K562 (cell line): ENCODE measurements at regions not wholly inside any gene's neighbourhood (a gene's known extent, or its start where the extent isn't known, plus 50 kb on each side); places are given as distances from the start of the nearest gene placed in this dataset.

Source experiments
- ATAC-seq: fragments of 200-7000 bp; cut with Tn5 transposase; 3 replicates; pipeline ENCODE4 v1.9.1; 2020; ENCODE audit warnings: moderate library complexity
- BruUV-seq: library from RNA; stranded (reverse); fragments of 400-500 nt; replicated peaks from 2 replicates; lab custom pipeline; 2021; lab: Mats Ljungman, UMichigan
- CTCF ChIA-PET: fragments of 300-600 bp; formaldehyde crosslinking; extraction: SDS; loops from one replicate; lab custom pipeline; 2021; ENCODE audit warnings: low intra/inter-chr PET ratio; lab: Yijun Ruan, JAX
- POLR2A ChIA-PET: fragments of 300-600, 350-650 bp; sonication (Branson Sonifier 250); formaldehyde crosslinking; extraction: SDS; loops from one replicate; lab custom pipeline; 2021; ENCODE audit warnings: antibody characterized with exemption, inconsistent platforms; lab: Yijun Ruan, JAX
- DNase-seq, 4 experiments: peaks; one replicate each; pipeline versions ENCODE4 v3.0.0 to v3.0.0-alpha.2; 2011 to 2018; ENCODE audit warnings: low spot score in 3 of 4, mixed read lengths in 3 of 4; ENCODE audit errors: extremely low read depth in 1 of 4
- FAIRE-seq: peaks from 2 replicates; lab custom pipeline; 2011; peaks lifted over from hg19 to GRCh38; lab: Jason Lieb, UNC
- H2AFZ ChIP-seq: 2 replicates; pipeline ENCODE4 v1.6.0; 2011; ENCODE audit warnings: low read depth, low read length, control low read depth, inconsistent platforms
- H3K27ac ChIP-seq: fragments of 200-600 bp; 3 replicates; pipeline ENCODE4 v1.8.0; 2011; ENCODE audit warnings: low read depth, mild to moderate bottlenecking, control low read depth, inconsistent platforms, low read length, moderate library complexity, mixed read lengths; ENCODE audit errors: extremely low read depth
- H3K27me3 ChIP-seq, 2 experiments: fragments of 300-600 bp in 1 of 2; 2 replicates in 1 of 2; 3 replicates in 1 of 2; pipeline versions ENCODE4 v1.6.0 to v1.8.0; 2011; ENCODE audit warnings: inconsistent platforms in 2 of 2, low read length in 2 of 2, mild to moderate bottlenecking in 1 of 2, mixed read lengths in 1 of 2, moderate library complexity in 1 of 2; ENCODE audit not compliant: control insufficient read depth in 2 of 2, insufficient read depth in 2 of 2
- H3K36me3 ChIP-seq: fragments of 300-600 bp; 3 replicates; pipeline ENCODE4 v1.8.0; 2011; ENCODE audit warnings: mild to moderate bottlenecking, low read length, inconsistent platforms; ENCODE audit not compliant: control insufficient read depth, insufficient read depth
- H3K4me1 ChIP-seq, 2 experiments: fragments of 200-600 bp in 1 of 2; replicated peaks in 1 of 2; 2 replicates in 1 of 2; 3 replicates in 1 of 2; pipeline versions ENCODE4 v1.5.1 to v1.8.0; 2011; ENCODE audit warnings: inconsistent platforms in 2 of 2, low read length in 2 of 2, mild to moderate bottlenecking in 1 of 2, mixed read lengths in 1 of 2, moderate library complexity in 1 of 2; ENCODE audit not compliant: control insufficient read depth in 2 of 2, insufficient read depth in 2 of 2
- H3K4me2 ChIP-seq: 2 replicates; pipeline ENCODE4 v1.6.1; 2011; ENCODE audit warnings: low read length, control low read depth, inconsistent platforms, mixed read lengths; ENCODE audit not compliant: insufficient read depth
- H3K4me3 ChIP-seq: fragments of 200-600 bp; sonication (generic), shearing (Covaris generic); 2 replicates; pipeline ENCODE4 v1.5.1; 2016; ENCODE audit warnings: control low read depth, inconsistent platforms
- H3K79me2 ChIP-seq: fragments of 200-600 bp; 3 replicates; pipeline ENCODE4 v1.8.0; 2011; ENCODE audit warnings: low read length, inconsistent platforms; ENCODE audit not compliant: control insufficient read depth, insufficient read depth
- H3K9ac ChIP-seq, 2 experiments: 2 replicates each; pipeline versions ENCODE4 v1.6.0 to v1.6.1; 2011; ENCODE audit warnings: low read depth in 2 of 2, low read length in 2 of 2, control low read depth in 1 of 2, inconsistent platforms in 1 of 2, mild to moderate bottlenecking in 1 of 2, mixed read lengths in 1 of 2; ENCODE audit not compliant: insufficient read depth in 1 of 2
- H3K9me1 ChIP-seq: one replicate; pipeline ENCODE4 v1.6.0; 2011; ENCODE audit warnings: inconsistent platforms, mild to moderate bottlenecking, low read length, moderate library complexity; ENCODE audit not compliant: control insufficient read depth, insufficient read depth
- H3K9me3 ChIP-seq: replicated peaks from 2 replicates; pipeline ENCODE4 v1.5.1; 2011; ENCODE audit warnings: low read depth, low read length, inconsistent platforms; ENCODE audit not compliant: control insufficient read depth, insufficient read depth
- H4K20me1 ChIP-seq: replicated peaks from 2 replicates; pipeline ENCODE4 v1.6.1; 2011; ENCODE audit warnings: low read length, inconsistent platforms, mixed read lengths; ENCODE audit not compliant: control insufficient read depth, insufficient read depth
- HMBOX1 ChIP-seq: sonication (generic); IDR thresholded peaks from 2 replicates; pipeline ENCODE4 v1.6.1; 2016
- NFIC ChIP-seq: fragments of 450-650 bp; IDR thresholded peaks from 2 replicates; pipeline ENCODE4 v1.6.1; 2017; ENCODE audit warnings: mild to moderate bottlenecking, inconsistent platforms
- NRF1 ChIP-seq, 2 experiments: fragments of 450-650 bp; IDR thresholded peaks in 1 of 2; conservative IDR thresholded peaks in 1 of 2; 2 replicates each; pipeline ENCODE4 v1.6.1; 2014; ENCODE audit warnings: mild to moderate bottlenecking in 2 of 2
- RBM17 ChIP-seq: fragments of 200-400 bp; formaldehyde crosslinking; IDR thresholded peaks from 2 replicates; pipeline ENCODE4 v1.6.1; 2017; ENCODE audit warnings: low read depth, mild to moderate bottlenecking, low read length, borderline replicate concordance
- ZNF224 ChIP-seq: sonication (generic); formaldehyde crosslinking; IDR thresholded peaks from 2 replicates; pipeline ENCODE4 v1.8.0; 2022; ENCODE audit warnings: mild to moderate bottlenecking, missing genetic modification reagents
- WGBS: fragments of 100-300 bp; shearing (Covaris generic); methylation state at CpG from one replicate; pipeline ENCODE4 v1.1.6; 2016; ENCODE audit warnings: low coverage, mixed read lengths; ENCODE audit not compliant: insufficient coverage; ENCODE audit errors: missing lambda C conversion rate; 5-methylcytosine and 5-hydroxymethylcytosine counted together
- in situ Hi-C: fragments of 300-500 bp; cut with MboI; formaldehyde crosslinking; loops from 4 replicates; pipeline ENCODE4 v1.15.0; 2018; ENCODE audit warnings: inconsistent platforms, mixed read lengths
- intact Hi-C: fragments of 100-400 bp; cut with micrococcal nuclease; formaldehyde crosslinking; loops from 2 replicates; pipeline ENCODE4 v1.14.2; 2022
- TF ChIP-seq, protein P1 (sequence below): IDR thresholded peaks from 2 replicates; pipeline ENCODE4 v1.6.1; 2011; ENCODE audit warnings: borderline replicate concordance, low read depth, mild to moderate bottlenecking, moderate library complexity, low read length; ENCODE audit not compliant: insufficient read depth, poor library complexity, severe bottlenecking

DNA sequence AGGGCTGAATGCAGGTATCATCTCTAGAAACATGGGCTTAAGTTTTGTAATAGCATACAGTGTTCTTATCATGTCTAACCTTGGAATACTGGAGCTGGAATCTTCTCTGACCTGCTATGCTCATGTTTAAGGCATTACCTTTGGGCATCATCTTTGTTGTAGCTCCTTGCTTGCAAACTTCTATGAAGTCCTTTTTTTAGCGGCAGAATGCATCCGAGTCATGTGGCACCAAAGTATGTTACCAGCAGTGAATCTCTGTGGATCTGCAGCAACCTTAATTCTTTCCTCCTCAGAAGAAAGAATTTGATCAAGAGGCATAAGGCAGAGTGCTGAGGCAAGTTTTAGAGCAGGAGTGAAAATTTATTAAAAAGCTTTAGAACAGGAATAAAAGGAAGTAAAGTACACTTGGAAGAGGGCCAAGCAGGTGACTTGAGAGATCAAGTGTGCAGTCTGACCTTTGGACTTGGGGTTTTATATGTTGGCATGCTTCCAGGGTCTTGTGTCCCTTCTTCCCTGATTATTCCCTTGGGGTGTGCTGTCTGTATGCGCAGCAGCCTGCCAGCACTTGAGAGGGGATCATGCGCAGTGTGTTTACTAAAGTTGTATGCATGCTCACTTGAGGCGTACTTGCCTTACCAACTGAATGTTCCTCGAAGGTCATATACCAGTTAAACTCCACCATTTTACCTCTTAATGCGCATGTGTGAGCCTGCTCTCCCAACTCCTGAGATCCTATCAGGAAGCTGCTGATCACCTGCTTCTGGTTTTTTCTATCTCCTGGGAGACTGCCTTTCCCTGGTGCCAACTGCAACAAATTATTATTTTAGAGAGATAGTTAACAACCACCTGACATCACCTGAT, 115.5 kb downstream of the LACC1 start:
- CTCF ChIA-PET: no interaction called here
- intact Hi-C loops: no loop called here

More for the DNA sequence above, 115.5 kb downstream of the LACC1 start:
- H3K79me2 ChIP-seq: no peaks in the 10 kb centered on the region
- H3K9me3 ChIP-seq: peaks cover 2% of the 10 kb centered on the region; the same call in 1 of the 2 replicates
- no peak overlapping the region for H3K4me3 ChIP-seq
- ATAC-seq (no peak), DNase-seq (no peak), FAIRE-seq (no peak)
- H3K4me2 ChIP-seq: no peak overlapping the region
- no peaks in the 10 kb centered on the region for H3K36me3 ChIP-seq
- no TSS peak for BruUV-seq
- 2% methylated on average over 7 of the region's 7 CpGs for WGBS
- no peak overlapping the region for H3K9ac ChIP-seq
- POLR2A ChIA-PET: interaction anchor here (0.7 kb wide), 2 partner anchors 36 to 794 kb away, joined by 3 read pairs; no protein-coding TSS in a partner anchor
- in situ Hi-C loops: no loop called here
- no peak overlapping the region for H2AFZ ChIP-seq
- H3K27ac ChIP-seq: no peak overlapping the region
- H3K4me1 ChIP-seq: no peaks in the 10 kb centered on the region
- no peaks in the 10 kb centered on the region for H3K9me1 ChIP-seq
- TF ChIP-seq, protein P1, sequence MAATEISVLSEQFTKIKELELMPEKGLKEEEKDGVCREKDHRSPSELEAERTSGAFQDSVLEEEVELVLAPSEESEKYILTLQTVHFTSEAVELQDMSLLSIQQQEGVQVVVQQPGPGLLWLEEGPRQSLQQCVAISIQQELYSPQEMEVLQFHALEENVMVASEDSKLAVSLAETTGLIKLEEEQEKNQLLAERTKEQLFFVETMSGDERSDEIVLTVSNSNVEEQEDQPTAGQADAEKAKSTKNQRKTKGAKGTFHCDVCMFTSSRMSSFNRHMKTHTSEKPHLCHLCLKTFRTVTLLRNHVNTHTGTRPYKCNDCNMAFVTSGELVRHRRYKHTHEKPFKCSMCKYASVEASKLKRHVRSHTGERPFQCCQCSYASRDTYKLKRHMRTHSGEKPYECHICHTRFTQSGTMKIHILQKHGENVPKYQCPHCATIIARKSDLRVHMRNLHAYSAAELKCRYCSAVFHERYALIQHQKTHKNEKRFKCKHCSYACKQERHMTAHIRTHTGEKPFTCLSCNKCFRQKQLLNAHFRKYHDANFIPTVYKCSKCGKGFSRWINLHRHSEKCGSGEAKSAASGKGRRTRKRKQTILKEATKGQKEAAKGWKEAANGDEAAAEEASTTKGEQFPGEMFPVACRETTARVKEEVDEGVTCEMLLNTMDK: no peak
- peak; percentile 76 to 79 for TF ChIP-seq NRF1 (conservative IDR thresholded peaks at IDR 0.05 in 1 of 2, IDR thresholded peaks at IDR 0.05 in 1 of 2)
- no peak for TF ChIP-seq HMBOX1
- TF ChIP-seq RBM17: no peak
- TF ChIP-seq ZNF224 (CRISPR knock-in tag): peak; percentile 89
- peak; percentile 38 for TF ChIP-seq NFIC
- H3K27me3 ChIP-seq: no peaks in the 10 kb centered on the region
- no peaks in the 10 kb centered on the region for H4K20me1 ChIP-seq
